ENCODE measurements at regions not wholly inside any gene's neighbourhood (a gene's known extent, or its start where the extent isn't known, plus 50 kb on each side); places are given as distances from the start of the nearest gene placed in this dataset. TPM values are rescaled to one million over a fixed set of nuclear protein-coding genes. Genes with fewer than 3 reads are reported as not detected.

DNA sequence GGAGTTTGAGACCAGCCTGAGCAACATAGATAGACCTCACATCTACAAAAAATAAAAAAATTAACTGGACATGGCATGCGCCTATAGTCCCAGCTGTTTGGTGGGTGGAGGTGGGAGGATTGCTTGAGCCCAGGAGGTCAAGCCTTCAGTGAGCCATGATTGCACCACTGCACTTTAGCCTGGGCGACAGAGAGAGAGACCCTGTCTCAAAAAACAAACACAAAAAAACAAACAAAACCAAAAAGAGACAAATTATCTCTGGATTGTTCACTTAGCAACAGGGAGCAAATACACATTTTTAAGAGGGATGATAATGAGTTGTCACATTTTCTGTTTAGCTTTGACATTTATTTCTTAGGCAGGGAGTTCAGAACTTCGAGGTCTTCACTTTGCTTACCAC lies 155.4 kb downstream of the CEP135 start:
- DNase-seq (ENCODE audit: low spot score in 2 of 2) (no peak), FAIRE-seq (no peak)

DNA sequence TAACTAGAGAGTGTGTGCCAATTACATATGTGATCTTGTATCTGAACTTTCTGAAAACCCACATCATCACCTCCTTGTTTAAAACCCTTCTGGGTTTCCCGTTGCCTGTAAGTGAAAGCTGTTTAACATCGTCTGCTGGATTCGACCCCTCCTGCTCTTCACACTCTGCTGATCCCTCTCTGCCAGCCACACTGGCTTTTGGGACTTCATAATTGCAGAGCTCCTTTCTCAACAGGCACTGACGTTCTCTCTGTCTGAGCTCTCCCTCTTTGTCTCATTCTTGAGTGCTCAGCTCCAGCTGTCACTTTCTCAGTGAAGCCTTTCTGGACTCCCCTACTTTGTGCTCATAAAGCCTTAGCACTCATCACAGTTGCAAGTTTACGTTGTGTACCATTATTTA lies 153.9 kb downstream of the CEP135 start:
- no peak for DNase-seq (ENCODE audit: low spot score in 2 of 2)
- no peak for FAIRE-seq

DNA sequence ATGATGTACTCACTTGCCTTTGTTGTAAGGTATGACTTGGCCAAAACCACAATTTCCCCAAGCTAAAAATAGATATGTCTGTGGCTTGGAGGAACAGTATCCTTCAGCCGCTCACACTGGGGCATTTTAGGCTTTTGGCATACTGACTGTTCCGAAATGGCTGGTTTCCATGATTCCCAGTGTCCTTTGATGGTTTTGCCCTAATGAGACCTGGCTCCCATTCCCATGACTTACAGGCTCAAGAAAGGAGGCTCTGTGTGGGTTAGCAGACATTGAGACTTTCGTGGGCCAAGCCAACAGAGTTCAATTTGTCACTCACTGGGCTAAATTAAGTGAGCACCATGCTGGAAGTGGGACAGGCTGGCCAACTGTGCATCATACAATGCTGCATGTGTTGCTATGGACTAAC lies 150.6 kb downstream of the CEP135 start:
- no peak for FAIRE-seq
- peak; percentile 12 to 20 for DNase-seq (ENCODE audit: low spot score in 2 of 2)

DNA sequence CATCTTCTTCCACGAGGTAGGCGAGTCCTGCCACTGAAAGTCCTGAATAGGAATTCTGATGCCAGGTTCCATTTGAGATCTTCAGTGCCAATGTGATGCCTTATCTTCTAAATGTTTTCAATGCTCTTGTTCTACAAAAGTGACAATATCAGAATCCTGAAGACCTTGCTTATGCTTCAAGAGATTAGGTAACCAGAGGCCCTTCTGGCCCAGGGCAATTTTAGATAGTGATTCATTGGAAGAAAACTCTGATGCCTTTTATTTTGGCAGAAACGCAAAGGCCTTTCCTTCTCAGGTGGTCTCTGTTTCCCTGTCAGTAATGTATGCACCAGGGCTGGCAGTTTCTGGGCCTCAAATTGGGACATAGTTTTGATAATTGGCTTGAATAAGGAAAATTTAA lies 144.8 kb downstream of the CEP135 start:
- FAIRE-seq (no peak), DNase-seq (ENCODE audit: low spot score in 2 of 2) (no peak)

DNA sequence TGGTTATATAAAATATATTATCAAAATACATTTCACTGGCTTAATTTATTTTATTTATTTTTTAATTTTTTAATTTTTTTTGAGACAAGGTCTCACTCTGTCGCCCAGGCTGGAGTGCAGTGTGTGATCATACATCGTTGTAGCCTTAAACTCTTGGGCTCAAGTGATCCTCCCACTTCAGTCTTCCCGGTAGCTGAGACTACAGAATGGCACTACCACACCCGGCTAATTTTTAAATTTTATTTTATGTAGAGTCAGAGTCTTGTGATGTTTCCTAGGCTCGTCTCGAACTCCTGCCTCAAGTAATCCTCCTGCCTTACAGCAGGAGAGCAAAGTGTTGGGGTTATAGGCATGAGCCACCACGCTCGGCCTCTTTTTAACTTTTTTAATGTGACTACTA lies 143.8 kb downstream of the CEP135 start:
- FAIRE-seq (no peak), DNase-seq (ENCODE audit: low spot score in 2 of 2) (no peak)

DNA sequence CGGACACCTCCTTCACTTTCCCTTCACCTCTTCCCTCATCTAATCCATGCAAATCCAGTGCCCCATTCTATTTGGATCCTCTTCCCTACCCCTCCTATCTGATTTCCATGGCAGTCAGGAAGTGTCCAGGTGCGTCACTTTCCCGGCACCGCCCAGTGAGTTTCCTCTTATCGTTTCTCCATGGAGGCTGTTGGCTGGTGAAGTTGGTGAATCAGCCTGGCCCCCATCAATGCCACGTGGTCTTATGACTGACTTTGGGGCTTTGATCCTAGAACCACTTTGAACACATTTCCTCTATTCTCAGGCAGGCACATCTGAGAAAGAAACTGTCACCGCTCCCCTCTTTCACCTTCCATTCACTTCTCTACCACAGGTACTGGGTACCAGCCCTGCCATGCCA lies 137.8 kb downstream of the CEP135 start:
- DNase-seq (ENCODE audit: low spot score in 2 of 2) (no peak), FAIRE-seq (no peak)

DNA sequence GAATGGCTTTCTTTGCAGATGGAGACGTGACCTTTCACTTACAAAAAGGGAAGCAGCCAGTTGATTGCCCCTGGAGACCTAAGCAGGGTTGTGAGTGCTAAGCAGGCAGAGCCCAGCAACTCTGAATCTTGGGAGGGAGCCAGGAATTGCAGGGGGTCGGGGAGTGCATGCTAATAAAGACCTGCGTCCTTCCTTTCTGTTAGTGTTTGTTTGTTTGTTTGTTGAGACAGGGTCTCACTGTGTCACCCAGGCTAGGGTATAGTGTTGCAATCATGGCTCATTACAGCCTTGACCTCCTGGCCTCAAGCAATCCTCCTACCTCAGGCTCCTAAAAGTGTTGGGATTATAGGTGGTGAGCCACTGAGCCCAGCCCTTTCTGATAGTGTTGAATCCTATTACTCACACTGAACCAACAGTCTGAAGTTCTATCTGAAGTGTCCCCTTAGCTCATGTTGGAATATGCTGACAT lies 137.4 kb downstream of the CEP135 start:
- DNase-seq (ENCODE audit: low spot score in 2 of 2) (no peak), FAIRE-seq (no peak)

DNA sequence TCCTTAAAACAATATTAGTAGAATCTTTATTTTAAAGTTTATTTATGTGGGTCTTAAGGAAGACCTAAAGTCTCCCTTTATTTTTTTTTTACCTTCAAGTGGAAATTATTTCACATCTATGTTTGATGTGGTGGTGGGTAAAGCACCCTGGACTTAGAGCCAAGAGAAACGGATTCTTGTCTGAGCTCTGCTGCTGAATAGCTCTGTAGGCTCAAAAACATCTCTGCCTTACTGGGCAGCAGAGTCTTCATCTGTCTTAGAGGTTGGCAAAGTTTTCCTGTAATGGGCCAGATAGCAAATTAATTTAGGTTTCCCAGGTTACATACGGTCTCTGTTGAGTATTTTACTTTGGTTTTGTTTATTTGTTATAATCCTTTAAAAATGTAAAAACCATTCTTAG lies 136.5 kb downstream of the CEP135 start:
- FAIRE-seq = no peak
- DNase-seq (ENCODE audit: low spot score in 2 of 2) = no peak

DNA sequence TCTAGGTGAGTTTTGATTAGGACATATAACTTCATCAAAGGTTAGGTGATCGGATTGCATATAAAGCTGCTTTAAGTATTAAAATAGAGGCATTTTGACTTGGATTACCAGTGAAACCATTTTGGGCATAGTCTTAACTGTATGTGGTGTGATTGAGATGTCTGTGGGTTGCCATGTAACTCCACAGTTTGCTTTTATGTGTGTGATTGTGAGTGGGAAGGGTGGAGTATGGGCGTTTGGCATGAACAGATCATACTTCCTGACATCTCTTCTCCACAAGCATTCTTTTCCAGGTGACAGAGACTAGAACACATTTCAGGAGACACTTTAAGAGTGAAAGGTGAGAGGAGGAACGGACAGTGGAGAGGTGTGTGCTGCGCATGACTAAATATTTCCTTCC lies 136.1 kb downstream of the CEP135 start:
- FAIRE-seq (no peak), DNase-seq (ENCODE audit: low spot score in 2 of 2) (no peak)

Small RNA genes lying in the stretch of these regions (small RNA-seq; reads per million reads assigned to genes)
- not detected for gene RNA5SP161

Data from frontal cortex (tissue), 4 donors.